ENCODE measurements at regions not wholly inside any gene's neighbourhood (a gene's known extent, or its start where the extent isn't known, plus 50 kb on each side); places are given as distances from the start of the nearest gene placed in this dataset.
"Not testable (repeated sequence)": the region's sequence is repeated elsewhere in the genome, so short reads cannot be mapped to it uniquely, and the experiment has no call there.

DNA sequence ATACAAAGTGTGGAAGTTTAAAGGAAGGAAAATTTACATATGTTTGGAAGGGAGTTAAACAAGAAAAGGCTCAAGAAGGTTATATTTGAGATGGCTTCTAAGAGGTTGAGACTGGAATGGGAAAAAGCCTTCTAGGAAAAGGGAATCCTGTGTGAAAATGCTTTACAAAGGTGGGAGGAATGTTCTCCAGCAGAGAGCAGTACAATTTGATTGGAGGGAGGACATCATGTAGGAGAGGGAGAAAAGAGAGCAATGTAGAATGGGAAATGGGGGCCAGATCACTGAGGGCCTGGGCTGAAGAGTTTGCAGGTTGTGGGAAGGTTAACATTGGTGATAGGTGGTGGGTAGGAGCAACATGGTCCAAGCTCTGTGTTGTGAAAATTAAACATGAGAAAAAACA is 366.9 kb downstream of the XPNPEP1 start:
- H3K4me1 ChIP-seq (ENCODE audit: control insufficient read depth, insufficient read depth, low read length): no peaks in the 10 kb centered on the region
- TF ChIP-seq ZNF549 (tag by site-specific recombination; IDR thresholded peaks at IDR 0.05): no peak
- no peaks in the 10 kb centered on the region for H3K9me3 ChIP-seq (ENCODE audit: control insufficient read depth, insufficient read depth, low read depth, low read length)
- POLR2A ChIA-PET: no interaction called here
- H3K36me3 ChIP-seq (ENCODE audit: control insufficient read depth in 2 of 2, insufficient read depth in 1 of 2, low read length in 2 of 2): no peaks in the 10 kb centered on the region
- H3K4me3 ChIP-seq (ENCODE audit: low read depth, low read length): no peak overlapping the region
- no peak overlapping the region for H3K27ac ChIP-seq (ENCODE audit: extremely low read depth, low read depth, low read length)
- CTCF ChIA-PET: no interaction called here

DNA sequence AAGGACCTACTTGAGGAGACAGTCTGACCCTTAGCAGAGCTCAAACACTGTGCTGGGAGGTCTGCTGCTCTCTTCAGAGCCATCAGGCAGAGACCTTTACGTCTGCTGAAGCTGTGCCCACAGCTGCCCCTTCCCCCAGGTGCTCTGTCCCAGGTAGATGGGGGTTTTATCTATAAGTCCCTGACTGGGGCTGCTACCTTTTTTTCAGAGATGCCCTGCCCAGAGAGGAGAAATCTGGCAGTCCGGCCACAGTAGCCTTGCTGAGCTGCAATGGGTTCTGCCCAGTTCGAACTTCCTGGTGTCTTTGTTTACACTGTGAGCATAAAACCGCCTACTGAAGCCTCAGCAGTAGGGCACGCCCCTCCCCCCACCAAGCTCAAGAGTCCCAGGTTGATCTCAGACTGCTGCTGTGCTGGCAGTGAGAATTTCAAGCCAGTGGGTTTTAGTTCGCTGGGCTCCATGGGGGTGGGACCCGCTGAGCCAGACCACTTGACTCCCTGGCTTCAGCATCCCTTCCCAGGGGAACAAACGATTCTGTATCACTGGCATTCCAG is 381.2 kb downstream of the XPNPEP1 start:
- H3K4me1 ChIP-seq (ENCODE audit: control insufficient read depth, insufficient read depth, low read length); H3K4me3 ChIP-seq (ENCODE audit: low read depth, low read length); H3K27ac ChIP-seq (ENCODE audit: extremely low read depth, low read depth, low read length); H3K36me3 ChIP-seq (ENCODE audit: control insufficient read depth in 2 of 2, insufficient read depth in 1 of 2, low read length in 2 of 2); H3K9me3 ChIP-seq (ENCODE audit: control insufficient read depth, insufficient read depth, low read depth, low read length); POLR2A ChIA-PET: not testable (repeated sequence)
- TF ChIP-seq ZIC2 (tag by site-specific recombination; IDR thresholded peaks at IDR 0.05): peak; percentile 52
- CTCF ChIA-PET: interaction anchor here (0.6 kb wide), 1 partner anchor 349 kb away, joined by 3 read pairs; no protein-coding TSS in a partner anchor

DNA sequence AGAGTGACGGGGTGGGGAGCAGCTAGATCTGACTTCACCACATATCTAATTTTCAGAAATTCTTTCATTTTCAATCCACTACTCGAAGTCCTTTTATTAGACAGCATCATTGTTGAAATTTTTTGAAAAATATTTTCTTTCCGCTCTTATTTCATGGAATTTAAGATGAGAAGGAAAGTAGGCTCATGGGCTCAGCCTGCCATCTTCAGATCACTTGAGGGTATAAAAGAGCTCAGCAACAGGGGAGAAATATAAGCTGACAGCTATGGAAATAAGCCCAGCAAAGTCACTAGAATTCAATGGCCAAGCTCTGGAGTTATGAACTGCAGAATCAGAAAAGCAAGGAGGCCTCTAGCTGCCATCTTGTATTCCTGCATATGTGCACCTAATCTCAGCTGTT is 389.1 kb downstream of the XPNPEP1 start:
- CTCF ChIA-PET: interaction anchor here (0.5 kb wide), 1 partner anchor 56 kb away, joined by 3 read pairs; no protein-coding TSS in a partner anchor
- no peaks in the 10 kb centered on the region for H3K36me3 ChIP-seq (ENCODE audit: control insufficient read depth in 2 of 2, insufficient read depth in 1 of 2, low read length in 2 of 2)
- H3K27ac ChIP-seq (ENCODE audit: extremely low read depth, low read depth, low read length): no peak overlapping the region
- H3K4me1 ChIP-seq (ENCODE audit: control insufficient read depth, insufficient read depth, low read length): no peaks in the 10 kb centered on the region
- TF ChIP-seq ZNF140 (tag by site-specific recombination; IDR thresholded peaks at IDR 0.05) (no peak), ZNF214 (tag by site-specific recombination; IDR thresholded peaks at IDR 0.05; ENCODE audit: borderline replicate concordance) (no peak), ZNF707 (tag by site-specific recombination; IDR thresholded peaks at IDR 0.05) (no peak), ZNF248 (tag by site-specific recombination; IDR thresholded peaks at IDR 0.05) (no peak), ZSCAN5A (tag by site-specific recombination; IDR thresholded peaks at IDR 0.05) (no peak), ZNF530 (tag by site-specific recombination; IDR thresholded peaks at IDR 0.05; ENCODE audit: low read depth) (no peak), ZNF596 (tag by site-specific recombination; IDR thresholded peaks at IDR 0.05) (no peak), REST (tag by site-specific recombination; IDR thresholded peaks at IDR 0.05) (no peak), ZBTB17 (tag by site-specific recombination; IDR thresholded peaks at IDR 0.05) (no peak), ZNF169 (tag by site-specific recombination; IDR thresholded peaks at IDR 0.05) (no peak), ZNF2 (tag by site-specific recombination; IDR thresholded peaks at IDR 0.05) (no peak), ZNF391 (tag by site-specific recombination; IDR thresholded peaks at IDR 0.05; ENCODE audit: borderline replicate concordance, low read depth) (no peak), ZNF211 (tag by site-specific recombination; IDR thresholded peaks at IDR 0.05; ENCODE audit: low read depth) (no peak), ZNF366 (tag by site-specific recombination; conservative IDR thresholded peaks at IDR 0.05) (no peak), ZNF837 (tag by site-specific recombination; IDR thresholded peaks at IDR 0.05) (no peak)
- TF ChIP-seq, protein P1, sequence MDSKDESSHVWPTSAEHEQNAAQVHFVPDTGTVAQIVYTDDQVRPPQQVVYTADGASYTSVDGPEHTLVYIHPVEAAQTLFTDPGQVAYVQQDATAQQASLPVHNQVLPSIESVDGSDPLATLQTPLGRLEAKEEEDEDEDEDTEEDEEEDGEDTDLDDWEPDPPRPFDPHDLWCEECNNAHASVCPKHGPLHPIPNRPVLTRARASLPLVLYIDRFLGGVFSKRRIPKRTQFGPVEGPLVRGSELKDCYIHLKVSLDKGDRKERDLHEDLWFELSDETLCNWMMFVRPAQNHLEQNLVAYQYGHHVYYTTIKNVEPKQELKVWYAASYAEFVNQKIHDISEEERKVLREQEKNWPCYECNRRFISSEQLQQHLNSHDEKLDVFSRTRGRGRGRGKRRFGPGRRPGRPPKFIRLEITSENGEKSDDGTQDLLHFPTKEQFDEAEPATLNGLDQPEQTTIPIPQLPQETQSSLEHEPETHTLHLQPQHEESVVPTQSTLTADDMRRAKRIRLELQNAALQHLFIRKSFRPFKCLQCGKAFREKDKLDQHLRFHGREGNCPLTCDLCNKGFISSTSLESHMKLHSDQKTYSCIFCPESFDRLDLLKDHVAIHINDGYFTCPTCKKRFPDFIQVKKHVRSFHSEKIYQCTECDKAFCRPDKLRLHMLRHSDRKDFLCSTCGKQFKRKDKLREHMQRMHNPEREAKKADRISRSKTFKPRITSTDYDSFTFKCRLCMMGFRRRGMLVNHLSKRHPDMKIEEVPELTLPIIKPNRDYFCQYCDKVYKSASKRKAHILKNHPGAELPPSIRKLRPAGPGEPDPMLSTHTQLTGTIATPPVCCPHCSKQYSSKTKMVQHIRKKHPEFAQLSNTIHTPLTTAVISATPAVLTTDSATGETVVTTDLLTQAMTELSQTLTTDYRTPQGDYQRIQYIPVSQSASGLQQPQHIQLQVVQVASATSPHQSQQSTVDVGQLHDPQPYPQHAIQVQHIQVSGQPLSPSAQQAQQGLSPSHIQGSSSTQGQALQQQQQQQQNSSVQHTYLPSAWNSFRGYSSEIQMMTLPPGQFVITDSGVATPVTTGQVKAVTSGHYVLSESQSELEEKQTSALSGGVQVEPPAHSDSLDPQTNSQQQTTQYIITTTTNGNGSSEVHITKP (tag by site-specific recombination; IDR thresholded peaks at IDR 0.05): no peak
- TF ChIP-seq, protein P2, sequence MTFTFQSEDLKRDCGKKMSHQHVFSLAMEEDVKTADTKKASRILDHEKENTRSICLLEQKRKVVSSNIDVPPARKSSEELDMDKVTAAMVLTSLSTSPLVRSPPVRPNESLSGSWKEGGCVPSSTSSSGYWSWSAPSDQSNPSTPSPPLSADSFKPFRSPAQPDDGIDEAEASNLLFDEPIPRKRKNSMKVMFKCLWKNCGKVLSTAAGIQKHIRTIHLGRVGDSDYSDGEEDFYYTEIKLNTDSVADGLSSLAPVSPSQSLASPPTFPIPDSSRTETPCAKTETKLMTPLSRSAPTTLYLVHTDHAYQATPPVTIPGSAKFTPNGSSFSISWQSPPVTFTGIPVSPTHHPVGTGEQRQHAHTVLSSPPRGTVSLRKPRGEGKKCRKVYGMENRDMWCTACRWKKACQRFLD (tag by site-specific recombination; IDR thresholded peaks at IDR 0.05): no peak
- H3K9me3 ChIP-seq (ENCODE audit: control insufficient read depth, insufficient read depth, low read depth, low read length): no peaks in the 10 kb centered on the region
- POLR2A ChIA-PET: no interaction called here
- H3K4me3 ChIP-seq (ENCODE audit: low read depth, low read length): no peak overlapping the region
